Smooth muscle cell (in vitro differentiated cells): ENCODE measurements at regions not wholly inside any gene's neighbourhood (a gene's known extent, or its start where the extent isn't known, plus 50 kb on each side); places are given as distances from the start of the nearest gene placed in this dataset.
A peak's percentile ranks its signal among the peaks of the same experiment; 100 is the strongest.

Experiments
- DNase-seq: peaks from one replicate; lab custom pipeline; 2025; ENCODE audit not compliant: unreplicated experiment; lab: John Stamatoyannopoulos, UW
- H2AFZ ChIP-seq: fragments of 200-600 bp; sonication (generic); 2 replicates; pipeline ENCODE4 v1.6.0; 2016; ENCODE audit warnings: antibody characterized with exemption, low read depth, mild to moderate bottlenecking
- H3F3A ChIP-seq: fragments of 200-600 bp; sonication (generic); 2 replicates; pipeline ENCODE4 v1.6.0; 2017; ENCODE audit warnings: antibody characterized with exemption, low read depth
- H3K27ac ChIP-seq: fragments of 200-600 bp; sonication (generic); 2 replicates; pipeline ENCODE4 v1.5.1; 2016; ENCODE audit warnings: low read depth, mild to moderate bottlenecking
- H3K27me3 ChIP-seq: fragments of 200-600 bp; sonication (generic); 2 replicates; pipeline ENCODE4 v1.6.1; 2016; ENCODE audit warnings: low read depth, mild to moderate bottlenecking
- H3K36me3 ChIP-seq: fragments of 200-600 bp; sonication (generic); 2 replicates; pipeline ENCODE4 v1.5.1; 2016; ENCODE audit warnings: low read depth
- H3K4me1 ChIP-seq: fragments of 200-600 bp; sonication (generic); 2 replicates; pipeline ENCODE4 v1.5.1; 2016; ENCODE audit warnings: low read depth
- H3K4me2 ChIP-seq: fragments of 200-600 bp; sonication (generic); 2 replicates; pipeline ENCODE4 v1.6.0; 2016; ENCODE audit warnings: mild to moderate bottlenecking
- H3K4me3 ChIP-seq: fragments of 200-600 bp; sonication (generic); 2 replicates; pipeline ENCODE4 v1.5.1; 2016; ENCODE audit warnings: mild to moderate bottlenecking
- H3K79me2 ChIP-seq: fragments of 200-600 bp; sonication (generic); 2 replicates; pipeline ENCODE4 v1.6.0; 2016; ENCODE audit warnings: low read depth, mild to moderate bottlenecking
- H3K9ac ChIP-seq: fragments of 200-600 bp; sonication (generic); 2 replicates; pipeline ENCODE4 v1.6.0; 2016; ENCODE audit warnings: low read depth
- H3K9me3 ChIP-seq: fragments of 200-600 bp; sonication (generic); replicated peaks from 2 replicates; pipeline ENCODE4 v1.5.1; 2016; ENCODE audit warnings: low read depth
- H4K20me1 ChIP-seq: fragments of 200-600 bp; sonication (generic); 2 replicates; pipeline ENCODE4 v1.6.0; 2016; ENCODE audit warnings: low read depth
- CTCF ChIP-seq: fragments of 200-600 bp; sonication (generic); IDR thresholded peaks from 2 replicates; pipeline ENCODE4 v1.5.1; 2017; ENCODE audit warnings: borderline replicate concordance, mild to moderate bottlenecking, antibody characterized with exemption; ENCODE audit not compliant: insufficient read depth, poor library complexity, severe bottlenecking
- WGBS: methylation state at CpG from one replicate; pipeline ENCODE4 v1.1.7; 2016; ENCODE audit warnings: low lambda C conversion rate; 5-methylcytosine and 5-hydroxymethylcytosine counted together

GRCh38 chr10:128529225-128529624 lies 403.0 kb upstream of the MKI67 start:
- Histone ChIP-seq H3F3A (no peaks in the 10 kb centered on the region), H3K4me3 (no peak overlapping the region), H3K4me2 (no peak overlapping the region), H3K4me1 (no peaks in the 10 kb centered on the region), H3K27ac (no peak overlapping the region), H3K79me2 (no peaks in the 10 kb centered on the region), H3K36me3 (no peaks in the 10 kb centered on the region), H3K9ac (no peak overlapping the region), H2AFZ (no peak overlapping the region), H4K20me1 (no peaks in the 10 kb centered on the region), H3K9me3 (no peaks in the 10 kb centered on the region), H3K27me3 (peaks cover 4% of the 10 kb centered on the region)
- no peak for DNase-seq
- WGBS, result 75% methylated on average over 6 of the region's 6 CpGs
- no peak for TF ChIP-seq CTCF

GRCh38 chr10:128530301-128530700 lies 404.1 kb upstream of the MKI67 start:
- Histone ChIP-seq H3K36me3 (no peaks in the 10 kb centered on the region), H3K27ac (no peak overlapping the region), H3K79me2 (no peaks in the 10 kb centered on the region), H2AFZ (no peak overlapping the region), H4K20me1 (no peaks in the 10 kb centered on the region), H3K4me2 (no peak overlapping the region), H3K4me1 (no peaks in the 10 kb centered on the region), H3K9me3 (no peaks in the 10 kb centered on the region), H3F3A (no peaks in the 10 kb centered on the region), H3K9ac (no peak overlapping the region), H3K27me3 (peaks cover 8% of the 10 kb centered on the region), H3K4me3 (no peak overlapping the region)
- TF ChIP-seq CTCF, result peak; percentile 69
- DNase-seq, result no peak
- WGBS, result 35% methylated on average over 5 of the region's 5 CpGs

GRCh38 chr10:128530946-128531345 lies 404.7 kb upstream of the MKI67 start:
- Histone ChIP-seq H4K20me1 (no peaks in the 10 kb centered on the region), H3K36me3 (no peaks in the 10 kb centered on the region), H3F3A (no peaks in the 10 kb centered on the region), H2AFZ (no peak overlapping the region), H3K4me1 (no peaks in the 10 kb centered on the region), H3K27ac (no peak overlapping the region), H3K4me3 (no peak overlapping the region), H3K79me2 (no peaks in the 10 kb centered on the region), H3K4me2 (no peak overlapping the region), H3K9me3 (no peaks in the 10 kb centered on the region), H3K9ac (no peak overlapping the region), H3K27me3 (peaks cover 8% of the 10 kb centered on the region)
- no peak for TF ChIP-seq CTCF
- no peak for DNase-seq
- WGBS, result 40% methylated on average over 2 of the region's 2 CpGs

GRCh38 chr10:128534686-128535085 lies 408.5 kb upstream of the MKI67 start:
- Histone ChIP-seq H3K27me3 (peaks cover 8% of the 10 kb centered on the region), H3K9ac (no peak overlapping the region), H4K20me1 (no peaks in the 10 kb centered on the region), H3F3A (no peaks in the 10 kb centered on the region), H3K4me1 (peaks cover under 1% of the 10 kb centered on the region), H3K4me2 (no peak overlapping the region), H3K36me3 (no peaks in the 10 kb centered on the region), H3K79me2 (no peaks in the 10 kb centered on the region), H2AFZ (no peak overlapping the region), H3K27ac (no peak overlapping the region), H3K4me3 (no peak overlapping the region), H3K9me3 (no peaks in the 10 kb centered on the region)
- WGBS, result 79% methylated on average over 5 of the region's 5 CpGs
- DNase-seq, result no peak
- TF ChIP-seq CTCF, result no peak
